C4-2B (cell line): ENCODE measurements at regions not wholly inside any gene's neighbourhood (a gene's known extent, or its start where the extent isn't known, plus 50 kb on each side); places are given as distances from the start of the nearest gene placed in this dataset.

Source experiments
- CTCF ChIP-seq: fragments of 450-650 bp; conservative IDR thresholded peaks from 2 replicates; pipeline ENCODE4 v1.5.1; 2017; ENCODE audit warnings: mild to moderate bottlenecking
- ZFX ChIP-seq: fragments of 450-650 bp; IDR thresholded peaks from 2 replicates; pipeline ENCODE4 v1.6.1; 2017

GRCh38 chr5:113755516-113755915 is 242.0 kb downstream of the YTHDC2 start:
- TF ChIP-seq CTCF (no peak), ZFX (no peak)
